MV-4-11 (cell line): ENCODE measurements at regions not wholly inside any gene's neighbourhood (a gene's known extent, or its start where the extent isn't known, plus 50 kb on each side); places are given as distances from the start of the nearest gene placed in this dataset.
"Not testable (repeated sequence)": the region's sequence is repeated elsewhere in the genome, so short reads cannot be mapped to it uniquely, and the experiment has no call there.

Source experiments
- DNase-seq: peaks from one replicate; lab custom pipeline; 2025; lab: John Stamatoyannopoulos, UW

DNA sequence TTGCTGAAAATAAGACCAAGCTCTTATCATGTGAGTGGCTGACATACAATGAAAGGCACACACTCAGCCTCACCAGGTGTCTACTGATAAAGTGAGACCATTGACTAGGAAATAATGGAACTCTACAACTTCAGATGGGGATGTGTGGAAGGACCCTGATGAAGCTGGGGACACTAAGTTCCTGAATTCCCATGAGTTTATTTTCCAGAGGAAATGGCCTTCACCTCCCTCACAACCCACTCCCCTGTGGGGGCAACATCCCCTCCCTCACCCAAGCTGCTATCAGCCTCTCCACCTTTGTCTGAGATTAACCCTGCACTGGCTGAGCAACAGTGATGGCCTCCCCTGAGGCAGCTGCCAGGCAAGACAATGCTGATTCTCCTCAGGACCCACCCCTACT lies 55.2 kb upstream of the SMARCAD1 start:
- no peak for DNase-seq

DNA sequence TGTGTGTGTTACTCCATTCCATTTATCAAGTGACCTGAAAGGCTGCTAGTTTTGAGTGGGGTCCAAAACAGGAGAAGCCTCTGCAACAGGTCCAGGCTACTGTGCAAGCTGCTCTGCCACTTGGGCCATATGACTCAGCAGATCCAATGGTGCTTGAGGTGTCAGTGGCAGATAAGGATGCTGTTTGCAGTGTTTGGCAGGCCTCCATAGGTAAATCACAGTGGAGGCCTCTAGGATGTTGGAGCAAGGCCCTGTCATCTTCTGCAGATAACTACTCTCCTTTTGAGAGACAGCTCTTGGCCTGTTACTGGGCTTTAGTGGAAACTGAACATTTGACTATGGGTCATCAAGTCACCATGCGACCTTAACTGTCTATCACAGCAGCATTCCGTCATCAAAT lies 52.3 kb upstream of the SMARCAD1 start:
- DNase-seq: not testable (repeated sequence)

DNA sequence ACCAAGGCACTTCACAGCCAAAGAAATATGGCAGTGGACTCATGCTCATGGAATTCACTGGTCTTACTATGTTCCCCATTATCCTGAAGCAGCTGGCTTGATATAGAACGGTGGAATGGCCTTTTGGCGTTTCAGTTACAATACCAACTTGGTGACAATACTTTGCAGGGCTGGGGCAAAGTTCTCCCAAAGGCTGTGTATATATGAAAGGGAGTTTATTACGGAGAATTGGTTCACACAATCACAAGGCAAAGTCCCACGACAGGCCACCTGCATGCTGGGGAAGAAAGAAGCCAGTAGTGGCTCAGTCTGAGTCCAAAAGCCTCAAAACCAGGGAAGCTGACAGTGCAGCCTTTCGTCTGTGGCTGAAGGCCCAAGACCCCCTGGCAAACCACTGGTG lies 50.8 kb upstream of the SMARCAD1 start:
- DNase-seq: no peak
